OCI-LY7 (cell line): ENCODE measurements at regions not wholly inside any gene's neighbourhood (a gene's known extent, or its start where the extent isn't known, plus 50 kb on each side); places are given as distances from the start of the nearest gene placed in this dataset.
"Not testable (repeated sequence)": the region's sequence is repeated elsewhere in the genome, so short reads cannot be mapped to it uniquely, and the experiment has no call there.

ENCODE experiments used
- BruUV-seq: library from RNA; stranded (reverse); fragments of 400-500 nt; replicated peaks from 2 replicates; lab custom pipeline; 2021; lab: Mats Ljungman, UMichigan
- CTCF ChIA-PET: fragments of 300-600 bp; sonication (Branson Sonifier 250); formaldehyde crosslinking; loops from one replicate; lab custom pipeline; 2022; ENCODE audit warnings: antibody characterized with exemption; ENCODE audit not compliant: unreplicated experiment; lab: Charles Lee
- POLR2A ChIA-PET: fragments of 300-600 bp; sonication (Branson Sonifier 250); formaldehyde crosslinking; loops from one replicate; lab custom pipeline; 2022; ENCODE audit warnings: antibody characterized with exemption; lab: Charles Lee
- DNase-seq: peaks from one replicate; pipeline ENCODE4 v3.0.0-alpha.2; 2015; ENCODE audit warnings: low spot score
- H2AFZ ChIP-seq: fragments of 200-600 bp; sonication (generic), shearing (Covaris generic); 2 replicates; pipeline ENCODE4 v1.6.1; 2014; ENCODE audit warnings: mild to moderate bottlenecking, antibody characterized with exemption, low read length, moderate library complexity
- H3K27ac ChIP-seq: fragments of 200-600 bp; sonication (generic); 2 replicates; pipeline ENCODE4 v1.5.1; 2014; ENCODE audit warnings: mixed run types, low read depth, mild to moderate bottlenecking, moderate library complexity, low read length, inconsistent platforms; ENCODE audit not compliant: poor library complexity, severe bottlenecking
- H3K36me3 ChIP-seq: fragments of 200-600 bp; sonication (generic); 2 replicates; pipeline ENCODE4 v1.6.1; 2014; ENCODE audit warnings: mild to moderate bottlenecking, antibody characterized with exemption, low read length, moderate library complexity, mixed read lengths; ENCODE audit not compliant: insufficient read depth
- H3K4me1 ChIP-seq: fragments of 200-600 bp; sonication (generic); 2 replicates; pipeline ENCODE4 v1.5.1; 2014; ENCODE audit warnings: mild to moderate bottlenecking, low read length; ENCODE audit not compliant: insufficient read depth, poor library complexity, severe bottlenecking
- H3K4me2 ChIP-seq: fragments of 200-600 bp; sonication (generic); 2 replicates; pipeline ENCODE4 v1.6.1; 2014; ENCODE audit warnings: mild to moderate bottlenecking, low read length
- H3K4me3 ChIP-seq: fragments of 200-600 bp; sonication (generic); 2 replicates; pipeline ENCODE4 v1.5.1; 2014; ENCODE audit warnings: mild to moderate bottlenecking, low read depth, low read length; ENCODE audit not compliant: poor library complexity, severe bottlenecking
- H3K79me2 ChIP-seq: fragments of 200-600 bp; sonication (generic); 2 replicates; pipeline ENCODE4 v1.6.1; 2016; ENCODE audit warnings: low read depth, mild to moderate bottlenecking, low read length, moderate library complexity, mixed read lengths; ENCODE audit not compliant: insufficient read depth
- H3K9me2 ChIP-seq: fragments of 200-600 bp; sonication (generic); 2 replicates; pipeline ENCODE4 v1.6.1; 2016; ENCODE audit warnings: mild to moderate bottlenecking, low read length, mixed read lengths; ENCODE audit not compliant: insufficient read depth
- H3K9me3 ChIP-seq: fragments of 200-600 bp; sonication (generic); 2 replicates; pipeline ENCODE4 v1.6.1; 2014; ENCODE audit warnings: mild to moderate bottlenecking, mixed run types, low read length, mixed read lengths
- H4K20me1 ChIP-seq: fragments of 200-600 bp; sonication (generic); 2 replicates; pipeline ENCODE4 v1.6.1; 2014; ENCODE audit warnings: mild to moderate bottlenecking, antibody characterized with exemption, low read length, moderate library complexity, mixed read lengths; ENCODE audit not compliant: insufficient read depth
- CTCF ChIP-seq: fragments of 200-600 bp; sonication (generic); conservative IDR thresholded peaks from 2 replicates; pipeline ENCODE4 v1.5.1; 2014; ENCODE audit warnings: mild to moderate bottlenecking, antibody characterized with exemption, low read length, moderate library complexity, mixed read lengths
- EZH2phosphoT487 ChIP-seq: fragments of 200-600 bp; sonication (generic); IDR thresholded peaks from 2 replicates; pipeline ENCODE4 v1.6.1; 2018; ENCODE audit warnings: low read depth, borderline replicate concordance, mild to moderate bottlenecking, mixed run types, antibody characterized with exemption, low read length, moderate library complexity, mixed read lengths
- intact Hi-C: fragments of 100-400 bp; cut with micrococcal nuclease; formaldehyde crosslinking; loops from one replicate; pipeline ENCODE4 v1.10.0; 2022; ENCODE audit not compliant: unreplicated experiment

DNA sequence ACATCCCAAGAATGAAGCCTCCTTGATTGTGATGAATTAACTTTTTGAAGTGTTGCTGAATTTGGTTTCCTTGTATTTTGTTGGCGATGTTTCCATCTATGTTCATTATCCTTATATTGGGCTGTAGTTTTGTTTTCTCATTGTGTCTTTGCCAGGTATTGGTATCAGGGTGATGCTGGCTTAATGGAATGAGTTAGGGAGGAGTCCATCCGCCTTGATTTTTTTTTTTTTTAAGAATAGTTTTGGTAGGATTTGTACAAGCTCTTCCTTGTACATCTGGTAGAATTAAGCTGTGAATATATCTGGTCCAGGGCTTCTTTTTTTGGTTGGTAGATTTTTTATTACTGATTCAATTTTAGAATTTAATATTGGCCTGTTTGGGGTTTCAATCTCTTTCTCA is 166.1 kb upstream of the WDFY3 start:
- Histone ChIP-seq H3K9me2 (no peaks in the 10 kb centered on the region), H3K36me3 (no peaks in the 10 kb centered on the region), H3K9me3 (no peaks in the 10 kb centered on the region), H3K27ac (no peak overlapping the region), H3K4me1 (no peaks in the 10 kb centered on the region), H3K79me2 (no peaks in the 10 kb centered on the region), H3K4me3 (no peak overlapping the region), H4K20me1 (no peaks in the 10 kb centered on the region), H2AFZ (no peak overlapping the region), H3K4me2 (no peak overlapping the region)
- intact Hi-C loops = no loop called here
- DNase-seq = no peak
- POLR2A ChIA-PET = interaction anchor here (0.6 kb wide), 1 partner anchor 37 kb away, joined by 3 read pairs; no protein-coding TSS in a partner anchor
- BruUV-seq = no TSS peak
- CTCF ChIA-PET = no interaction called here
- TF ChIP-seq CTCF (no peak), EZH2phosphoT487 (no peak)

DNA sequence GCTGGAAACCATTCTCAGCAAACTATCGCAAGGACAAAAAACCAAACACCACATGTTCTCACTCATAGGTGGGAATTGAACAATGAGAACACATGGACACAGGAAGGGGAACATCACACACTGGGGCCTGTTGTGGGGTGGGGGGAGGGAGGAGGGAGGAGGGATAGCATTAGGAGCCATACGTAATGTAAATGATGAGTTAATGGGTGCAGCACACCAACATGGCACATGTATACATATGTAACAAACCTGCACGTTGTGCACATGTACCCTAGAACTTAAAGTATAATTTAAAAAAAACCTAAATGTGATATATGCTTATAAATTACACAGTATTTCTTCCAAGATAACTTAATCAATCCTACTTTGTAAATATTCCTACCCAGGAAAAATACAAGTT is 173.3 kb upstream of the WDFY3 start:
- H3K9me3 ChIP-seq, DNase-seq, CTCF ChIA-PET, H3K4me1 ChIP-seq, H3K36me3 ChIP-seq, H3K79me2 ChIP-seq, H4K20me1 ChIP-seq, H3K27ac ChIP-seq, H3K9me2 ChIP-seq, BruUV-seq, H3K4me2 ChIP-seq, POLR2A ChIA-PET, H3K4me3 ChIP-seq, H2AFZ ChIP-seq: not testable (repeated sequence)
- intact Hi-C loops = loop anchor here (10.0 kb wide), 3 partner anchors 225 to 905 kb away; no protein-coding TSS in a partner anchor

GRCh38 chr4:85142451-85142850 is 176.0 kb upstream of the WDFY3 start:
- Histone ChIP-seq H3K4me3 (no peak overlapping the region), H2AFZ (no peak overlapping the region), H3K9me3 (no peaks in the 10 kb centered on the region), H3K36me3 (no peaks in the 10 kb centered on the region), H3K4me2 (no peak overlapping the region), H3K9me2 (no peaks in the 10 kb centered on the region), H3K4me1 (no peaks in the 10 kb centered on the region), H3K27ac (no peak overlapping the region), H4K20me1 (no peaks in the 10 kb centered on the region), H3K79me2 (no peaks in the 10 kb centered on the region)
- no TSS peak for BruUV-seq
- CTCF ChIA-PET = no interaction called here
- intact Hi-C loops = loop anchor here (10.0 kb wide), 3 partner anchors 222 to 902 kb away; no protein-coding TSS in a partner anchor
- no peak for TF ChIP-seq CTCF
- POLR2A ChIA-PET = no interaction called here
- DNase-seq = no peak
